ENCODE measurements at regions not wholly inside any gene's neighbourhood (a gene's known extent, or its start where the extent isn't known, plus 50 kb on each side); places are given as distances from the start of the nearest gene placed in this dataset.

GRCh38 chr9:129467739-129468666 is 152.9 kb downstream of the C9orf50 start:
- TF ChIP-seq SUZ12 (IDR thresholded peaks at IDR 0.05; ENCODE audit: extremely low read depth, insufficient read depth, insufficient read length) = no peak
- no peak for TF ChIP-seq ZNF274 (IDR thresholded peaks at IDR 0.05; ENCODE audit: low read depth, low read length)
- TF ChIP-seq YY1 (IDR thresholded peaks at IDR 0.05; ENCODE audit: insufficient read depth, insufficient read length) = no peak
